ENCODE measurements at regions not wholly inside any gene's neighbourhood (a gene's known extent, or its start where the extent isn't known, plus 50 kb on each side); places are given as distances from the start of the nearest gene placed in this dataset.

GRCh38 chr3:59698091-59698490 lies 648.3 kb upstream of the CFAP20DC start:
- no peak for TF ChIP-seq CTCF (IDR thresholded peaks at IDR 0.05; ENCODE audit: borderline replicate concordance, control extremely low read depth, extremely low read depth, insufficient read depth, missing control alignments)
- no peak for DNase-seq (ENCODE audit: low spot score)
- in situ Hi-C loops (cut with MboI; ENCODE audit: low sequenced_read_pairs, unreplicated experiment): no loop called here

GRCh38 chr3:59696783-59697182 lies 647.0 kb upstream of the CFAP20DC start:
- DNase-seq (ENCODE audit: low spot score): no peak
- in situ Hi-C loops (cut with MboI; ENCODE audit: low sequenced_read_pairs, unreplicated experiment): no loop called here
- TF ChIP-seq CTCF (IDR thresholded peaks at IDR 0.05; ENCODE audit: borderline replicate concordance, control extremely low read depth, extremely low read depth, insufficient read depth, missing control alignments): no peak

DNA sequence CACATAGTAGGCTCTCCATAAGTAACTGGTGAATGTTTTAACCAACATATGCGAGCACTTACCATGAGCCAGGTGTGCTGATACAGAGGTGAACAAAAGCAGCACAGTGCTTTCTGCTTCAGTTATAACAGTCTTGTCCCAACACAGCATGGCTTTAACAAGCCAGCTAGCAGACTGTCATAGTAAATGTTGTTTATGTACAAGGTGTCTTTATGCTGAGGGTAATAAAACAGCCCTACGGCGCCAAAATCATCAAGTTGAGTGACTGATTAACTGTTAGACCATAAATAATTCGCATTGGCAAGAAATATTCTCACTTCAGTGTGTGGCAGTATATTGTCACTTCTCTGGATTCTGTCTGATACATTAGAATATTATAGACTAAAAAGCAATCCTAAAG lies 646.0 kb upstream of the CFAP20DC start:
- no peak for DNase-seq (ENCODE audit: low spot score)
- no peak for TF ChIP-seq CTCF (IDR thresholded peaks at IDR 0.05; ENCODE audit: borderline replicate concordance, control extremely low read depth, extremely low read depth, insufficient read depth, missing control alignments)
- in situ Hi-C loops (cut with MboI; ENCODE audit: low sequenced_read_pairs, unreplicated experiment): no loop called here

DNA sequence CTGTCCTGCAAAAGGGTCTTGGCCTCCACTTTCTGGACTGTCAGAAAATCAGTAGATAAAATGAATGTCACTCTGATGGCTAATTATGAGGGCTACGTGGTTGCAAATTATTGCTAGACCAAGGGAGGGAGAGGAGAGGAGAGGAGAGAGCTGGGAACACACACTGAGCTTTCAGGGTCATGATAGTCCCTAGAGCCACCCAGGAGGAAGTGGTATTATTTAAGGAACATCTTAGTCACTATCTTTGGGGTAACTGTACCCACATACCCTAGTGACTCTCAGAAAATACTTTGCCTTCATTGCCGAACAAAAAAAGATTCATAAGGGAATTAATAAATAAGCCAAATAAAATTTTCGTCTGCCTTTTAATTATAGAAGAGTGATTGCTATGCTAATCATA lies 642.3 kb upstream of the CFAP20DC start:
- TF ChIP-seq CTCF (IDR thresholded peaks at IDR 0.05; ENCODE audit: borderline replicate concordance, control extremely low read depth, extremely low read depth, insufficient read depth, missing control alignments): no peak
- no peak for DNase-seq (ENCODE audit: low spot score)
- in situ Hi-C loops (cut with MboI; ENCODE audit: low sequenced_read_pairs, unreplicated experiment): no loop called here

DNA sequence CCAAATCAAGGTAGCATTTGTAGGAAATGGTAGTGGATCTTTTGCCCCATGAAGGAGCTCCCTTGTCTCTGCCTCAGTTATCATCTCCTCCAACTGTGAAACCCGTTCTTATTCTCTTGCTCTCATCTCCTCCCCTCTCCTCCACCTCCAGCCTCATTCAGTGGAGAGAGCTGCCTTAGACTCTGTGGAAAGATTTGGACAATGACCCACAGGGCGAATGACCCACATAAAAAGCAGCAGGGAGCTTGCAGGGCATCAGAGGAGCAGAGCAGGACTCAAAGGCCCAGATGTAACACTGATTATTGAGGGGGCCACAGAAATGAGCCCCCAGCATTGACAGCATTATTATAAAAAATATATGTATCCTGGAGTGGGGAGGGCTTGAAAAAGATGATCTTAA lies 641.1 kb upstream of the CFAP20DC start:
- in situ Hi-C loops (cut with MboI; ENCODE audit: low sequenced_read_pairs, unreplicated experiment): no loop called here
- no peak for DNase-seq (ENCODE audit: low spot score)
- no peak for TF ChIP-seq CTCF (IDR thresholded peaks at IDR 0.05; ENCODE audit: borderline replicate concordance, control extremely low read depth, extremely low read depth, insufficient read depth, missing control alignments)

DNA sequence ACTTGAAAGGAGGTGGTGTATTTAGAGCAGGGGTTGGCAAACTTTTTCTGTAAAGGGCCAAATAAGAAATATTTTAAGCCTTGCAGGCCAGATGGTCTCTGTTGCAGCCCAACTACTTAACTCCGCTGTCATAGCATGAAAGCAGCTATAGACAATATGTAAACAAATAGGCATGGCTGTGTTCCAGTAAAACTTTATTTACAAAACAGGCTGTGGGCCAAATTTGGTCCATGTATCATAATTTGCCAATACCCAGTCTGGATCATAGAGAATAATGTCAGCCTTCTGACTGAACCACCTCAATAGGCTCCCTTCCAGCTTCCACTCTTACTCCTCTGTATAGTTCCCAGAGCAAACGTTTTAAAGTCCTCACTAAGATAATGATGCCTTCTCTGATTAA lies 638.8 kb upstream of the CFAP20DC start:
- no peak for DNase-seq (ENCODE audit: low spot score)
- no peak for TF ChIP-seq CTCF (IDR thresholded peaks at IDR 0.05; ENCODE audit: borderline replicate concordance, control extremely low read depth, extremely low read depth, insufficient read depth, missing control alignments)
- in situ Hi-C loops (cut with MboI; ENCODE audit: low sequenced_read_pairs, unreplicated experiment): no loop called here

GRCh38 chr3:59685432-59685831 lies 635.6 kb upstream of the CFAP20DC start:
- DNase-seq (ENCODE audit: low spot score): no peak
- TF ChIP-seq CTCF (IDR thresholded peaks at IDR 0.05; ENCODE audit: borderline replicate concordance, control extremely low read depth, extremely low read depth, insufficient read depth, missing control alignments): no peak
- in situ Hi-C loops (cut with MboI; ENCODE audit: low sequenced_read_pairs, unreplicated experiment): no loop called here
